Body of pancreas (tissue), 4 donors: ENCODE measurements at regions not wholly inside any gene's neighbourhood (a gene's known extent, or its start where the extent isn't known, plus 50 kb on each side); places are given as distances from the start of the nearest gene placed in this dataset.

ENCODE experiments used
- CTCF ChIP-seq, 7 experiments: fragments of 450-650 bp in 4 of 7; fragments of 200-600 bp in 3 of 7; sonication (generic) in 3 of 7; IDR thresholded peaks; one replicate each; pipeline ENCODE4 v1.5.1; 2016 to 2019; ENCODE audit warnings: antibody characterized with exemption in 7 of 7
- POLR2A ChIP-seq, 3 donors: fragments of 450-650 bp; IDR thresholded peaks; one replicate each; pipeline ENCODE4 v1.6.1; 2016; ENCODE audit warnings: antibody characterized with exemption in 3 of 3, mild to moderate bottlenecking in 2 of 3

DNA sequence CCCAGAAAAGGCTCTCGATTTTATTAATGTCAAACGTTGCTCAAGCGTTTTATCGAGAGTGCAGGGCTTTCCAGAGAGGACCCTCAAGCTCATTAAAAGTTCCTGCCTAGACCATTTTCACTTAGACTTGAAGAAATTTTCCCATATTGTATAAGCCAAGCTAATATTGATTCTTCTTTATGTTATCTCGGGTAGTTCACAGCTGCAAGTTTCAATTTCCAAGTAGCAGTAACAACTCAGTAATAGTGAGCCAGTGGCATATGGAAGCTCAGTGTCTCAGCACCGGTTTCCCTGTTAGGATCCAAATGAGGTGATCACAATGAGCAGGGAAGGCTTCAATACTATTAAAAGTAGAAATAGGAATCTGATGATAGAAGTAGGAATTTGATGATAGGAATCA is 274.5 kb downstream of the TMX3 start:
- TF ChIP-seq CTCF (IDR thresholded peaks at IDR 0.05) (no peak), POLR2A (IDR thresholded peaks at IDR 0.05) (no peak)
